Neuronal stem cell (in vitro differentiated cells): ENCODE measurements at regions not wholly inside any gene's neighbourhood (a gene's known extent, or its start where the extent isn't known, plus 50 kb on each side); places are given as distances from the start of the nearest gene placed in this dataset.

Source experiments
- DNase-seq: peaks from one replicate; pipeline ENCODE4 v3.0.0-alpha.2; 2013; ENCODE audit warnings: low spot score
- H2AFZ ChIP-seq: one replicate; pipeline ENCODE4 v1.6.1; 2013; ENCODE audit warnings: mild to moderate bottlenecking, low read length, inconsistent platforms
- H2AK5ac ChIP-seq: 2 replicates; pipeline ENCODE4 v1.6.1; 2013; ENCODE audit warnings: low read depth, mild to moderate bottlenecking, inconsistent platforms, low read length, moderate library complexity, mixed read lengths
- H2BK120ac ChIP-seq: 2 replicates; pipeline ENCODE4 v1.6.1; 2013; ENCODE audit warnings: low read depth, mild to moderate bottlenecking, inconsistent platforms, low read length, moderate library complexity, mixed read lengths
- H2BK12ac ChIP-seq: one replicate; pipeline ENCODE4 v1.6.1; 2013; ENCODE audit warnings: low read length, inconsistent platforms
- H2BK15ac ChIP-seq: 2 replicates; pipeline ENCODE4 v1.6.1; 2013; ENCODE audit warnings: mild to moderate bottlenecking, low read length, inconsistent platforms, mixed read lengths
- H2BK5ac ChIP-seq: one replicate; pipeline ENCODE4 v1.6.1; 2013; ENCODE audit warnings: inconsistent platforms, mild to moderate bottlenecking, low read length, moderate library complexity
- H3K14ac ChIP-seq: one replicate; pipeline ENCODE4 v1.6.1; 2013; ENCODE audit warnings: low read length, inconsistent platforms
- H3K18ac ChIP-seq: 2 replicates; pipeline ENCODE4 v1.6.1; 2013; ENCODE audit warnings: low read length, inconsistent platforms
- H3K23ac ChIP-seq: 2 replicates; pipeline ENCODE4 v1.6.1; 2013; ENCODE audit warnings: low read depth, mild to moderate bottlenecking, mixed read lengths, low read length, inconsistent platforms; ENCODE audit not compliant: poor library complexity
- H3K27ac ChIP-seq: replicated peaks from 3 replicates; pipeline ENCODE4 v1.5.1; 2013; ENCODE audit warnings: low read length, inconsistent platforms
- H3K27me3 ChIP-seq, 3 experiments: 2 replicates each; pipeline ENCODE4 v1.6.1; 2013; ENCODE audit warnings: low read length in 3 of 3, mild to moderate bottlenecking in 2 of 3, inconsistent platforms in 1 of 3, low read depth in 1 of 3, mixed read lengths in 1 of 3, moderate library complexity in 1 of 3; ENCODE audit not compliant: control insufficient read depth in 3 of 3, insufficient read depth in 3 of 3
- H3K36me3 ChIP-seq, 2 donors: replicated peaks in 1 of 2; 2 replicates each; pipeline ENCODE4 v1.6.1; 2013; ENCODE audit warnings: low read length in 2 of 2; ENCODE audit not compliant: control insufficient read depth in 2 of 2, insufficient read depth in 2 of 2
- H3K4ac ChIP-seq: 2 replicates; pipeline ENCODE4 v1.6.1; 2013; ENCODE audit warnings: inconsistent platforms, mild to moderate bottlenecking, low read length, moderate library complexity
- H3K4me1 ChIP-seq, 2 donors: 1 replicate in 1 of 2; 2 replicates in 1 of 2; pipeline ENCODE4 v1.6.1; 2013; ENCODE audit warnings: low read length in 2 of 2, low read depth in 1 of 2; ENCODE audit not compliant: control insufficient read depth in 2 of 2, insufficient read depth in 1 of 2
- H3K4me2 ChIP-seq: one replicate; pipeline ENCODE4 v1.6.1; 2013; ENCODE audit warnings: mild to moderate bottlenecking, low read length, inconsistent platforms; ENCODE audit not compliant: insufficient read depth, poor library complexity, severe bottlenecking
- H3K4me3 ChIP-seq, 2 donors: 2 replicates each; pipeline ENCODE4 v1.5.1; 2013; ENCODE audit warnings: low read length in 2 of 2, mild to moderate bottlenecking in 2 of 2, inconsistent platforms in 1 of 2, moderate library complexity in 1 of 2
- H3K79me1 ChIP-seq: one replicate; pipeline ENCODE4 v1.6.1; 2013; ENCODE audit warnings: low read depth, mild to moderate bottlenecking, inconsistent platforms, low read length, moderate library complexity
- H3K9ac ChIP-seq: one replicate; pipeline ENCODE4 v1.6.1; 2013; ENCODE audit warnings: mild to moderate bottlenecking, low read depth, low read length, inconsistent platforms; ENCODE audit not compliant: poor library complexity
- H3K9me3 ChIP-seq, 2 donors: replicated peaks in 1 of 2; 2 replicates each; pipeline versions ENCODE3 to v1.6.1; 2013; ENCODE audit warnings: low read length in 2 of 2, mild to moderate bottlenecking in 2 of 2, inconsistent platforms in 1 of 2, low read depth in 1 of 2, mixed read lengths in 1 of 2, moderate library complexity in 1 of 2; ENCODE audit not compliant: control insufficient read depth in 2 of 2, insufficient read depth in 1 of 2
- H4K8ac ChIP-seq: one replicate; pipeline ENCODE4 v1.6.1; 2013; ENCODE audit warnings: low read depth, mild to moderate bottlenecking, inconsistent platforms, low read length, moderate library complexity
- H4K91ac ChIP-seq: one replicate; pipeline ENCODE4 v1.6.1; 2013; ENCODE audit warnings: low read length, low read depth, mild to moderate bottlenecking, inconsistent platforms; ENCODE audit not compliant: poor library complexity
- WGBS, 2 donors: extraction: QIAGEN DNeasy Blood & Tissue Kit; methylation state at CpG; one replicate each; pipeline ENCODE4 v1.1.7; 2013; ENCODE audit warnings: missing lambda C conversion rate in 2 of 2, mixed read lengths in 1 of 2; ENCODE audit not compliant: insufficient read length in 2 of 2, insufficient replicate concordance in 1 of 2; ENCODE audit errors: extremely low coverage in 2 of 2; 5-methylcytosine and 5-hydroxymethylcytosine counted together

- WGBS, 2 donors, result no CpG with 5 or more reads among the region's 3 CpGs
- H3K4me3 ChIP-seq, result no peak overlapping the region
- no peaks in the 10 kb centered on the region for H3K9me3 ChIP-seq
- H2BK15ac ChIP-seq, result no peak overlapping the region
- no peaks in the 10 kb centered on the region for H3K36me3 ChIP-seq
- H3K4ac ChIP-seq, result no peak overlapping the region
- no peak overlapping the region for H4K91ac ChIP-seq
- no peak overlapping the region for H2BK12ac ChIP-seq
- no peaks in the 10 kb centered on the region for H3K79me1 ChIP-seq
- H3K14ac ChIP-seq, result no peak overlapping the region
- no peak overlapping the region for H2AFZ ChIP-seq
- no peak overlapping the region for H2AK5ac ChIP-seq
- no peak overlapping the region for H2BK120ac ChIP-seq
- no peak overlapping the region for H3K9ac ChIP-seq
- H4K8ac ChIP-seq, result no peak overlapping the region
- no peak overlapping the region for H3K18ac ChIP-seq
- no peak overlapping the region for H2BK5ac ChIP-seq
- no peak overlapping the region for H3K27ac ChIP-seq
- H3K4me2 ChIP-seq, result no peak overlapping the region
- no peak for DNase-seq
- no peaks in the 10 kb centered on the region for H3K4me1 ChIP-seq
- no peak overlapping the region for H3K23ac ChIP-seq
- H3K27me3 ChIP-seq, result no peaks in the 10 kb centered on the region
These were observed 480.5 kb upstream of the SLITRK1 start for GRCh38 chr13:84362777-84363176.

- no peak overlapping the region for H4K8ac ChIP-seq
These were observed 478.5 kb upstream of the SLITRK1 start for GRCh38 chr13:84360822-84361221.

GRCh38 chr13:84358601-84359000 is 476.3 kb upstream of the SLITRK1 start:
- no peak overlapping the region for H3K27ac ChIP-seq
- H3K4me3 ChIP-seq, result no peak overlapping the region
- H3K9ac ChIP-seq, result no peak overlapping the region
- H2BK12ac ChIP-seq, result no peak overlapping the region
- H3K27me3 ChIP-seq, result no peaks in the 10 kb centered on the region
- no peak overlapping the region for H3K18ac ChIP-seq
- WGBS, 2 donors, result no CpG with 5 or more reads among the region's 4 CpGs
- no peak overlapping the region for H3K4me2 ChIP-seq
- no peak overlapping the region for H2BK15ac ChIP-seq
- H2AFZ ChIP-seq, result no peak overlapping the region
- H3K14ac ChIP-seq, result no peak overlapping the region
- H2AK5ac ChIP-seq, result no peak overlapping the region
- H3K23ac ChIP-seq, result no peak overlapping the region
- no peaks in the 10 kb centered on the region for H3K36me3 ChIP-seq
- no peak overlapping the region for H2BK120ac ChIP-seq
- H3K4me1 ChIP-seq, result no peaks in the 10 kb centered on the region
- H2BK5ac ChIP-seq, result no peak overlapping the region
- no peak overlapping the region for H4K91ac ChIP-seq
- no peaks in the 10 kb centered on the region for H3K9me3 ChIP-seq
- H4K8ac ChIP-seq, result no peak overlapping the region
- no peak overlapping the region for H3K4ac ChIP-seq
- H3K79me1 ChIP-seq, result no peaks in the 10 kb centered on the region
- no peak for DNase-seq

More at GRCh38 chr13:84360822-84361221, 478.5 kb upstream of the SLITRK1 start:
- Histone ChIP-seq H2AK5ac (no peak overlapping the region), H2BK5ac (no peak overlapping the region), H3K27ac (no peak overlapping the region), H3K36me3 (no peaks in the 10 kb centered on the region), H2BK12ac (no peak overlapping the region), H3K4me3 (no peak overlapping the region), H3K27me3 (no peaks in the 10 kb centered on the region), H3K4me1 (no peaks in the 10 kb centered on the region), H3K9me3 (no peaks in the 10 kb centered on the region), H3K4me2 (no peak overlapping the region), H2BK15ac (no peak overlapping the region), H3K4ac (no peak overlapping the region), H3K23ac (no peak overlapping the region), H3K9ac (no peak overlapping the region), H3K18ac (no peak overlapping the region), H2AFZ (no peak overlapping the region), H2BK120ac (no peak overlapping the region), H3K14ac (no peak overlapping the region), H3K79me1 (no peaks in the 10 kb centered on the region), H4K91ac (no peak overlapping the region)
- no peak for DNase-seq
- WGBS, 2 donors, result no CpG with 5 or more reads among the region's 4 CpGs

- no peak for DNase-seq
- peaks cover 0 to 15% (median 0%) of the 10 kb centered on the region in 3 experiments for H3K27me3 ChIP-seq
- no peak overlapping the region for H3K27ac ChIP-seq
- H3K14ac ChIP-seq, result no peak overlapping the region
- no peaks in the 10 kb centered on the region for H3K4me1 ChIP-seq
- no peak overlapping the region for H3K4me3 ChIP-seq
- H3K9me3 ChIP-seq, result peaks cover 2 to 15% of the 10 kb centered on the region in 2 donors
- H3K36me3 ChIP-seq, result no peaks in the 10 kb centered on the region
- no peak overlapping the region for H3K4ac ChIP-seq
- H3K18ac ChIP-seq, result no peak overlapping the region
- H2BK15ac ChIP-seq, result no peak overlapping the region
- H2BK120ac ChIP-seq, result no peak overlapping the region
- H2BK5ac ChIP-seq, result no peak overlapping the region
- H3K4me2 ChIP-seq, result no peak overlapping the region
- no peak overlapping the region for H2AFZ ChIP-seq
- H2BK12ac ChIP-seq, result no peak overlapping the region
- no peak overlapping the region for H4K91ac ChIP-seq
- H3K79me1 ChIP-seq, result no peaks in the 10 kb centered on the region
- no peak overlapping the region for H3K23ac ChIP-seq
- no peak overlapping the region for H3K9ac ChIP-seq
- no peak overlapping the region for H2AK5ac ChIP-seq
- H4K8ac ChIP-seq, result no peak overlapping the region
These were observed 470.7 kb upstream of the SLITRK1 start for GRCh38 chr13:84352946-84353345.
